ENCODE measurements at regions not wholly inside any gene's neighbourhood (a gene's known extent, or its start where the extent isn't known, plus 50 kb on each side); places are given as distances from the start of the nearest gene placed in this dataset.

DNA sequence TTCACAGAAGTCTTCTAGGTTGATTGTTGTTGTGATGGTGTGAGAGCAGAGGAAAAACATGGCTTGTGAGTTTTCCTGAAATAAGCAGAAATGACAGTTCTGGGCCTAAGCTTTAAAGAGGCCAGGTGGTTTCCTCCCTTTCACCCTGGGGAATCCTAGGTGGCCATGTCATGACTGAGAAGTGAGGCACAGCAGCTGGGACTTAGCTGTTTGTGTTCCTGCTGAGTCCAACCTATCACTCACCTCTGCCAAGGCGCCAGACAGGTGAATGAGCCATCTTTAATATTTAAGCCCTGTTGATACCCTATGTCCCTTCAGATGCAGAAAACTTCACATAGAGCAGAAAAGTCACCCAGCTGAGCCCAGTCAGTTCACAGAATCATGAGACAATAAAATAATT lies 384.4 kb downstream of the SLC4A3 start:
- TF ChIP-seq, protein P1, sequence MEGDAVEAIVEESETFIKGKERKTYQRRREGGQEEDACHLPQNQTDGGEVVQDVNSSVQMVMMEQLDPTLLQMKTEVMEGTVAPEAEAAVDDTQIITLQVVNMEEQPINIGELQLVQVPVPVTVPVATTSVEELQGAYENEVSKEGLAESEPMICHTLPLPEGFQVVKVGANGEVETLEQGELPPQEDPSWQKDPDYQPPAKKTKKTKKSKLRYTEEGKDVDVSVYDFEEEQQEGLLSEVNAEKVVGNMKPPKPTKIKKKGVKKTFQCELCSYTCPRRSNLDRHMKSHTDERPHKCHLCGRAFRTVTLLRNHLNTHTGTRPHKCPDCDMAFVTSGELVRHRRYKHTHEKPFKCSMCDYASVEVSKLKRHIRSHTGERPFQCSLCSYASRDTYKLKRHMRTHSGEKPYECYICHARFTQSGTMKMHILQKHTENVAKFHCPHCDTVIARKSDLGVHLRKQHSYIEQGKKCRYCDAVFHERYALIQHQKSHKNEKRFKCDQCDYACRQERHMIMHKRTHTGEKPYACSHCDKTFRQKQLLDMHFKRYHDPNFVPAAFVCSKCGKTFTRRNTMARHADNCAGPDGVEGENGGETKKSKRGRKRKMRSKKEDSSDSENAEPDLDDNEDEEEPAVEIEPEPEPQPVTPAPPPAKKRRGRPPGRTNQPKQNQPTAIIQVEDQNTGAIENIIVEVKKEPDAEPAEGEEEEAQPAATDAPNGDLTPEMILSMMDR (IDR thresholded peaks at IDR 0.05; ENCODE audit: poor library complexity, severe bottlenecking): no peak
- TF ChIP-seq, protein P2, sequence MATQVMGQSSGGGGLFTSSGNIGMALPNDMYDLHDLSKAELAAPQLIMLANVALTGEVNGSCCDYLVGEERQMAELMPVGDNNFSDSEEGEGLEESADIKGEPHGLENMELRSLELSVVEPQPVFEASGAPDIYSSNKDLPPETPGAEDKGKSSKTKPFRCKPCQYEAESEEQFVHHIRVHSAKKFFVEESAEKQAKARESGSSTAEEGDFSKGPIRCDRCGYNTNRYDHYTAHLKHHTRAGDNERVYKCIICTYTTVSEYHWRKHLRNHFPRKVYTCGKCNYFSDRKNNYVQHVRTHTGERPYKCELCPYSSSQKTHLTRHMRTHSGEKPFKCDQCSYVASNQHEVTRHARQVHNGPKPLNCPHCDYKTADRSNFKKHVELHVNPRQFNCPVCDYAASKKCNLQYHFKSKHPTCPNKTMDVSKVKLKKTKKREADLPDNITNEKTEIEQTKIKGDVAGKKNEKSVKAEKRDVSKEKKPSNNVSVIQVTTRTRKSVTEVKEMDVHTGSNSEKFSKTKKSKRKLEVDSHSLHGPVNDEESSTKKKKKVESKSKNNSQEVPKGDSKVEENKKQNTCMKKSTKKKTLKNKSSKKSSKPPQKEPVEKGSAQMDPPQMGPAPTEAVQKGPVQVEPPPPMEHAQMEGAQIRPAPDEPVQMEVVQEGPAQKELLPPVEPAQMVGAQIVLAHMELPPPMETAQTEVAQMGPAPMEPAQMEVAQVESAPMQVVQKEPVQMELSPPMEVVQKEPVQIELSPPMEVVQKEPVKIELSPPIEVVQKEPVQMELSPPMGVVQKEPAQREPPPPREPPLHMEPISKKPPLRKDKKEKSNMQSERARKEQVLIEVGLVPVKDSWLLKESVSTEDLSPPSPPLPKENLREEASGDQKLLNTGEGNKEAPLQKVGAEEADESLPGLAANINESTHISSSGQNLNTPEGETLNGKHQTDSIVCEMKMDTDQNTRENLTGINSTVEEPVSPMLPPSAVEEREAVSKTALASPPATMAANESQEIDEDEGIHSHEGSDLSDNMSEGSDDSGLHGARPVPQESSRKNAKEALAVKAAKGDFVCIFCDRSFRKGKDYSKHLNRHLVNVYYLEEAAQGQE (IDR thresholded peaks at IDR 0.05; ENCODE audit: borderline replicate concordance): no peak
- TF ChIP-seq EP300 (conservative IDR thresholded peaks at IDR 0.05; ENCODE audit: poor library complexity, severe bottlenecking) (no peak), POLR2AphosphoS5 (IDR thresholded peaks at IDR 0.05) (no peak), EZH2 (IDR thresholded peaks at IDR 0.05; ENCODE audit: borderline replicate concordance, insufficient read depth, low read length, poor library complexity, severe bottlenecking) (no peak), RAD21 (conservative IDR thresholded peaks at IDR 0.05) (no peak), TAF1 (IDR thresholded peaks at IDR 0.05; ENCODE audit: low read depth) (no peak), MXI1 (conservative IDR thresholded peaks at IDR 0.05; ENCODE audit: poor library complexity, severe bottlenecking) (no peak)
